Neural progenitor cell (in vitro differentiated cells): ENCODE measurements at regions not wholly inside any gene's neighbourhood (a gene's known extent, or its start where the extent isn't known, plus 50 kb on each side); places are given as distances from the start of the nearest gene placed in this dataset.
A peak's percentile ranks its signal among the peaks of the same experiment; 100 is the strongest.
"Not testable (repeated sequence)": the region's sequence is repeated elsewhere in the genome, so short reads cannot be mapped to it uniquely, and the experiment has no call there.

ENCODE experiments used
- DNase-seq: peaks from one replicate; pipeline ENCODE4 v3.0.0-alpha.2; 2016; ENCODE audit warnings: low spot score
- H2AFZ ChIP-seq: fragments of 200-600 bp; sonication (generic); replicated peaks from 2 replicates; pipeline ENCODE4 v1.6.1; 2016; ENCODE audit warnings: antibody characterized with exemption
- H3F3A ChIP-seq: fragments of 200-600 bp; sonication (generic); 2 replicates; pipeline ENCODE4 v1.6.1; 2016; ENCODE audit warnings: antibody characterized with exemption, low read depth
- H3K27ac ChIP-seq: fragments of 200-600 bp; sonication (generic); 2 replicates; pipeline ENCODE4 v1.5.1; 2016; ENCODE audit warnings: mild to moderate bottlenecking
- H3K27me3 ChIP-seq: fragments of 200-600 bp; sonication (generic); 2 replicates; pipeline ENCODE4 v1.6.1; 2016; ENCODE audit warnings: mild to moderate bottlenecking, moderate library complexity
- H3K36me3 ChIP-seq: fragments of 200-600 bp; sonication (generic); 2 replicates; pipeline ENCODE4 v1.5.1; 2016
- H3K4me1 ChIP-seq: fragments of 200-600 bp; sonication (generic); 2 replicates; pipeline ENCODE4 v1.6.1; 2016; ENCODE audit warnings: mixed run types
- H3K4me2 ChIP-seq: fragments of 200-600 bp; sonication (generic); 2 replicates; pipeline ENCODE4 v1.6.1; 2016
- H3K4me3 ChIP-seq: fragments of 200-600 bp; sonication (generic); 2 replicates; pipeline ENCODE4 v1.5.1; 2016
- H3K79me2 ChIP-seq: fragments of 200-600 bp; sonication (generic); 2 replicates; pipeline ENCODE4 v1.6.1; 2016; ENCODE audit warnings: low read depth
- H3K9ac ChIP-seq: fragments of 200-600 bp; sonication (generic); 2 replicates; pipeline ENCODE4 v1.6.1; 2016
- H3K9me3 ChIP-seq: fragments of 200-600 bp; sonication (generic); 2 replicates; pipeline ENCODE4 v1.5.1; 2016; ENCODE audit warnings: low read depth
- H4K20me1 ChIP-seq: fragments of 200-600 bp; sonication (generic); 2 replicates; pipeline ENCODE4 v1.6.1; 2016; ENCODE audit warnings: low read depth
- H3K27ac Mint-ChIP-seq: 3 replicates; pipeline ENCODE4 v1.8.0; 2021; ENCODE audit warnings: mixed read lengths
- H3K27me3 Mint-ChIP-seq: 2 replicates; pipeline ENCODE4 v1.8.0; 2022; ENCODE audit warnings: low read depth, mild to moderate bottlenecking, inconsistent platforms, moderate library complexity, mixed read lengths; ENCODE audit not compliant: insufficient read depth
- H3K36me3 Mint-ChIP-seq: 3 replicates; pipeline ENCODE4 v1.8.0; 2021; ENCODE audit warnings: mixed read lengths
- H3K4me1 Mint-ChIP-seq: 3 replicates; pipeline ENCODE4 v1.8.0; 2021; ENCODE audit warnings: mixed read lengths
- H3K4me3 Mint-ChIP-seq: 3 replicates; pipeline ENCODE4 v1.8.0; 2021; ENCODE audit warnings: mild to moderate bottlenecking, moderate library complexity, mixed read lengths
- H3K9me3 Mint-ChIP-seq: 3 replicates; pipeline ENCODE4 v1.8.0; 2020; ENCODE audit warnings: mixed read lengths
- CTCF ChIP-seq: fragments of 200-600 bp; sonication (generic); IDR thresholded peaks from 2 replicates; pipeline ENCODE4 v1.5.1; 2017; ENCODE audit warnings: antibody characterized with exemption, mild to moderate bottlenecking
- EZH2 ChIP-seq: fragments of 200-600 bp; sonication (generic); IDR thresholded peaks from 2 replicates; pipeline ENCODE4 v1.6.1; 2017; ENCODE audit warnings: antibody characterized with exemption, mild to moderate bottlenecking, moderate library complexity
- EZH2phosphoT487 ChIP-seq: fragments of 200-600 bp; sonication (generic); IDR thresholded peaks from 2 replicates; pipeline ENCODE4 v1.6.1; 2017; ENCODE audit warnings: antibody characterized with exemption

- H3K36me3 Mint-ChIP-seq: peaks cover 29% of the 10 kb centered on the region
- no peak overlapping the region for H2AFZ ChIP-seq
- H3K9me3 Mint-ChIP-seq: peaks cover 57% of the 10 kb centered on the region
Measured at GRCh38 chrX:65072590-65072989, 96.3 kb upstream of the ZC4H2 start.

GRCh38 chrX:65058626-65059025, 82.4 kb upstream of the ZC4H2 start:
- Mint-ChIP-seq H3K9me3 (peaks cover 46% of the 10 kb centered on the region), H3K36me3 (peaks cover 26% of the 10 kb centered on the region)
- H3K27me3 Mint-ChIP-seq: not testable (repeated sequence)

More at GRCh38 chrX:65072590-65072989, 96.3 kb upstream of the ZC4H2 start:
- H3K27me3 ChIP-seq: no peaks in the 10 kb centered on the region
- Mint-ChIP-seq H3K4me3 (no peak overlapping the region), H3K4me1 (no peaks in the 10 kb centered on the region), H3K27me3 (peaks cover 2% of the 10 kb centered on the region), H3K27ac (no peak overlapping the region)
- no peaks in the 10 kb centered on the region for H3K4me1 ChIP-seq
- no peaks in the 10 kb centered on the region for H3F3A ChIP-seq
- H4K20me1 ChIP-seq: no peaks in the 10 kb centered on the region
- no peak overlapping the region for H3K9ac ChIP-seq
- no peak overlapping the region for H3K27ac ChIP-seq
- no peak for TF ChIP-seq EZH2
- TF ChIP-seq EZH2phosphoT487: no peak
- no peak for TF ChIP-seq CTCF
- H3K4me2 ChIP-seq: no peak overlapping the region
- H3K36me3 ChIP-seq: no peaks in the 10 kb centered on the region
- no peaks in the 10 kb centered on the region for H3K79me2 ChIP-seq
- peaks cover 22% of the 10 kb centered on the region for H3K9me3 ChIP-seq
- DNase-seq: no peak
- no peak overlapping the region for H3K4me3 ChIP-seq

GRCh38 chrX:65045001-65045400, 68.8 kb upstream of the ZC4H2 start:
- H3F3A ChIP-seq: no peaks in the 10 kb centered on the region
- no peak for TF ChIP-seq CTCF
- TF ChIP-seq EZH2: no peak
- TF ChIP-seq EZH2phosphoT487: no peak
- H3K4me2 ChIP-seq: no peak overlapping the region
- no peak overlapping the region for H2AFZ ChIP-seq
- H3K9me3 ChIP-seq: peaks cover 16% of the 10 kb centered on the region
- no peak overlapping the region for H3K27ac ChIP-seq
- no peaks in the 10 kb centered on the region for H4K20me1 ChIP-seq
- no peaks in the 10 kb centered on the region for H3K4me1 Mint-ChIP-seq
- H3K36me3 Mint-ChIP-seq: peaks cover 8% of the 10 kb centered on the region
- H3K4me3 Mint-ChIP-seq: no peak overlapping the region
- no peak for DNase-seq
- H3K9ac ChIP-seq: no peak overlapping the region
- H3K4me1 ChIP-seq: no peaks in the 10 kb centered on the region
- no peaks in the 10 kb centered on the region for H3K27me3 ChIP-seq
- no peak overlapping the region for H3K27ac Mint-ChIP-seq
- peaks cover 4% of the 10 kb centered on the region for H3K79me2 ChIP-seq
- H3K36me3 ChIP-seq: peaks cover 1% of the 10 kb centered on the region
- peaks cover 41% of the 10 kb centered on the region for H3K9me3 Mint-ChIP-seq
- H3K27me3 Mint-ChIP-seq: no peaks in the 10 kb centered on the region
- H3K4me3 ChIP-seq: no peak overlapping the region

More at GRCh38 chrX:65058626-65059025, 82.4 kb upstream of the ZC4H2 start:
- not testable (repeated sequence) for H3K4me3 ChIP-seq, H3K36me3 ChIP-seq, DNase-seq, H3K27me3 ChIP-seq, H3K9ac ChIP-seq, H3K4me2 ChIP-seq, H3F3A ChIP-seq, H3K4me1 Mint-ChIP-seq, H3K79me2 ChIP-seq, H3K4me3 Mint-ChIP-seq, H3K27ac ChIP-seq, H3K27ac Mint-ChIP-seq, H4K20me1 ChIP-seq, H2AFZ ChIP-seq, H3K4me1 ChIP-seq, H3K9me3 ChIP-seq

- peak overlapping the region; percentile 61 for H3K4me3 ChIP-seq
- H3K27me3 ChIP-seq: no peaks in the 10 kb centered on the region
- H4K20me1 ChIP-seq: no peaks in the 10 kb centered on the region
- H3K36me3 ChIP-seq: no peaks in the 10 kb centered on the region
- peaks cover 4% of the 10 kb centered on the region for H3K4me1 Mint-ChIP-seq
- H3K4me3 Mint-ChIP-seq: peak overlapping the region; percentile 96
- DNase-seq: peak; percentile 65
- peak overlapping the region; percentile 94 for H3K27ac Mint-ChIP-seq
- TF ChIP-seq EZH2: no peak
- TF ChIP-seq CTCF: no peak
- no peak for TF ChIP-seq EZH2phosphoT487
- peaks cover 15% of the 10 kb centered on the region for H3K79me2 ChIP-seq
- no peaks in the 10 kb centered on the region for H3K36me3 Mint-ChIP-seq
- peak overlapping the region; percentile 43 for H2AFZ ChIP-seq
- no peaks in the 10 kb centered on the region for H3K9me3 ChIP-seq
- peaks cover 5% of the 10 kb centered on the region for H3K9me3 Mint-ChIP-seq
- peaks cover 2% of the 10 kb centered on the region for H3K27me3 Mint-ChIP-seq
- H3K9ac ChIP-seq: peak overlapping the region; percentile 23
- H3K4me1 ChIP-seq: no peaks in the 10 kb centered on the region
- peaks cover 7% of the 10 kb centered on the region for H3F3A ChIP-seq
- peak overlapping the region; percentile 83 for H3K4me2 ChIP-seq
- H3K27ac ChIP-seq: peak overlapping the region; percentile 33
Measured at GRCh38 chrX:65035446-65035770, 59.2 kb upstream of the ZC4H2 start.
